NB4 (cell line): ENCODE measurements at regions not wholly inside any gene's neighbourhood (a gene's known extent, or its start where the extent isn't known, plus 50 kb on each side); places are given as distances from the start of the nearest gene placed in this dataset.

Source experiments
- TF ChIP-seq, protein P1 (sequence below): IDR thresholded peaks from one replicate; pipeline ENCODE4 v1.5.1; 2012; ENCODE audit warnings: low read depth, low read length
- TF ChIP-seq, protein P2 (sequence below): IDR thresholded peaks from 2 replicates; pipeline ENCODE4 v1.6.1; 2011; ENCODE audit warnings: low read depth, low read length

DNA sequence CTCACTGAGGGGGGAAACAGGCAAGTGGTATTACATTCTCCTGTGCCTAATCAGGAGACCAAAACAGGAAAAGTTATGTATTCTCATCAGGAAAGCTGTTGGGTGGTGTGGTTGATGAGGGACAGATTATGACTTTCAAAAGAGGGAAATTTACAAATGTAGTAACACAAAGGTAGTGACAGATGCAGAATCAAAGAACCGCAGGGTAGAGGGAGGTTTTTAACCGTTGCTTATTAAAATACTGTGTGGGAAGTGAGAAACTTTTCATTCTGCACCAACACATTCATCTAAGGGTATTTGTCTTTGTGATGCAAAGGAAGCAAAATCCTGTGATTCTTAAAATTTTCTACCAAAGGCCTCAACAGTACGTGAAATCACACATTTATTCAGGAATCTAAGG, 288.2 kb upstream of the MAN1A1 start:
- TF ChIP-seq, protein P1, sequence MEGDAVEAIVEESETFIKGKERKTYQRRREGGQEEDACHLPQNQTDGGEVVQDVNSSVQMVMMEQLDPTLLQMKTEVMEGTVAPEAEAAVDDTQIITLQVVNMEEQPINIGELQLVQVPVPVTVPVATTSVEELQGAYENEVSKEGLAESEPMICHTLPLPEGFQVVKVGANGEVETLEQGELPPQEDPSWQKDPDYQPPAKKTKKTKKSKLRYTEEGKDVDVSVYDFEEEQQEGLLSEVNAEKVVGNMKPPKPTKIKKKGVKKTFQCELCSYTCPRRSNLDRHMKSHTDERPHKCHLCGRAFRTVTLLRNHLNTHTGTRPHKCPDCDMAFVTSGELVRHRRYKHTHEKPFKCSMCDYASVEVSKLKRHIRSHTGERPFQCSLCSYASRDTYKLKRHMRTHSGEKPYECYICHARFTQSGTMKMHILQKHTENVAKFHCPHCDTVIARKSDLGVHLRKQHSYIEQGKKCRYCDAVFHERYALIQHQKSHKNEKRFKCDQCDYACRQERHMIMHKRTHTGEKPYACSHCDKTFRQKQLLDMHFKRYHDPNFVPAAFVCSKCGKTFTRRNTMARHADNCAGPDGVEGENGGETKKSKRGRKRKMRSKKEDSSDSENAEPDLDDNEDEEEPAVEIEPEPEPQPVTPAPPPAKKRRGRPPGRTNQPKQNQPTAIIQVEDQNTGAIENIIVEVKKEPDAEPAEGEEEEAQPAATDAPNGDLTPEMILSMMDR: no peak
- TF ChIP-seq, protein P2, sequence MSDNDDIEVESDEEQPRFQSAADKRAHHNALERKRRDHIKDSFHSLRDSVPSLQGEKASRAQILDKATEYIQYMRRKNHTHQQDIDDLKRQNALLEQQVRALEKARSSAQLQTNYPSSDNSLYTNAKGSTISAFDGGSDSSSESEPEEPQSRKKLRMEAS: no peak
